WERI-Rb-1 (cell line): ENCODE measurements at regions not wholly inside any gene's neighbourhood (a gene's known extent, or its start where the extent isn't known, plus 50 kb on each side); places are given as distances from the start of the nearest gene placed in this dataset.

ENCODE experiments used
- DNase-seq: peaks from one replicate; pipeline ENCODE4 v3.0.0-alpha.2; 2020
- H3K27ac ChIP-seq: fragments of 250-450 bp; sonication (Bioruptor Pico); 2 replicates; pipeline ENCODE4 v1.5.1; 2020; ENCODE audit warnings: mild to moderate bottlenecking, moderate library complexity
- H3K27me3 ChIP-seq: fragments of 250-450 bp; sonication (Bioruptor Pico); 2 replicates; pipeline ENCODE4 v1.5.1; 2021; ENCODE audit warnings: mild to moderate bottlenecking, low read depth, moderate library complexity; ENCODE audit not compliant: insufficient read depth, severe bottlenecking
- H3K36me3 ChIP-seq: fragments of 250-450 bp; sonication (Bioruptor Pico); 2 replicates; pipeline ENCODE4 v1.5.1; 2020; ENCODE audit warnings: mild to moderate bottlenecking, moderate library complexity
- H3K4me3 ChIP-seq: 2 replicates; pipeline ENCODE4 v1.5.1; 2011; ENCODE audit warnings: low read depth, mild to moderate bottlenecking, control low read depth, low read length
- H3K9me3 ChIP-seq: fragments of 250-450 bp; sonication (Bioruptor Pico); 2 replicates; pipeline ENCODE4 v1.5.1; 2021; ENCODE audit warnings: mild to moderate bottlenecking, moderate library complexity; ENCODE audit not compliant: severe bottlenecking
- CTCF ChIP-seq: IDR thresholded peaks from 2 replicates; pipeline ENCODE4 v1.5.1; 2011; ENCODE audit warnings: low read depth, mild to moderate bottlenecking, control low read depth, inconsistent platforms, low read length

GRCh38 chr18:71443706-71444480, 1100.2 kb downstream of the CBLN2 start:
- no peak for DNase-seq
- Histone ChIP-seq H3K9me3 (no peaks in the 10 kb centered on the region), H3K27ac (no peak overlapping the region), H3K27me3 (no peaks in the 10 kb centered on the region), H3K4me3 (no peak overlapping the region), H3K36me3 (no peaks in the 10 kb centered on the region)
- TF ChIP-seq CTCF: no peak

- no peak overlapping the region for H3K27ac ChIP-seq
- no peak for DNase-seq
- H3K36me3 ChIP-seq: no peaks in the 10 kb centered on the region
Measured at GRCh38 chr18:71442731-71443141, 1101.4 kb downstream of the CBLN2 start.

GRCh38 chr18:71441156-71441555, 1103.0 kb downstream of the CBLN2 start:
- Histone ChIP-seq H3K27ac (no peak overlapping the region), H3K9me3 (no peaks in the 10 kb centered on the region), H3K36me3 (no peaks in the 10 kb centered on the region), H3K27me3 (no peaks in the 10 kb centered on the region), H3K4me3 (no peak overlapping the region)
- DNase-seq: no peak
- no peak for TF ChIP-seq CTCF

More at GRCh38 chr18:71442731-71443141, 1101.4 kb downstream of the CBLN2 start:
- no peak for TF ChIP-seq CTCF
- no peaks in the 10 kb centered on the region for H3K27me3 ChIP-seq
- H3K4me3 ChIP-seq: no peak overlapping the region
- no peaks in the 10 kb centered on the region for H3K9me3 ChIP-seq

GRCh38 chr18:71437511-71437910, 1106.6 kb downstream of the CBLN2 start:
- DNase-seq: no peak
- Histone ChIP-seq H3K27me3 (no peaks in the 10 kb centered on the region), H3K9me3 (no peaks in the 10 kb centered on the region), H3K27ac (no peak overlapping the region), H3K36me3 (no peaks in the 10 kb centered on the region), H3K4me3 (no peak overlapping the region)
- TF ChIP-seq CTCF: no peak

- DNase-seq: no peak
- TF ChIP-seq CTCF: no peak
- Histone ChIP-seq H3K27me3 (no peaks in the 10 kb centered on the region), H3K36me3 (no peaks in the 10 kb centered on the region), H3K4me3 (no peak overlapping the region), H3K9me3 (no peaks in the 10 kb centered on the region), H3K27ac (no peak overlapping the region)
Measured at GRCh38 chr18:71433373-71433772, 1110.8 kb downstream of the CBLN2 start.

- Histone ChIP-seq H3K27me3 (no peaks in the 10 kb centered on the region), H3K4me3 (no peak overlapping the region), H3K27ac (no peak overlapping the region), H3K9me3 (no peaks in the 10 kb centered on the region), H3K36me3 (no peaks in the 10 kb centered on the region)
- no peak for DNase-seq
- TF ChIP-seq CTCF: no peak
Measured at GRCh38 chr18:71431689-71432088, 1112.5 kb downstream of the CBLN2 start.
